Lung (tissue), 11 donors: ENCODE measurements at regions not wholly inside any gene's neighbourhood (a gene's known extent, or its start where the extent isn't known, plus 50 kb on each side); places are given as distances from the start of the nearest gene placed in this dataset.

ENCODE experiments used
- ATAC-seq: fragments of 200-7000 bp; cut with Tn5 transposase; one replicate; pipeline ENCODE4 v1.9.1; 2020; ENCODE audit warnings: moderate number of reproducible peaks; ENCODE audit not compliant: insufficient read depth, low FRiP score
- DNase-seq, 3 donors: peaks; one replicate each; pipeline ENCODE4 v3.0.0-alpha.2; 2013 to 2017
- H3K27ac ChIP-seq, 2 donors: one replicate each; pipeline ENCODE4 v1.5.1; 2013; ENCODE audit warnings: mild to moderate bottlenecking in 2 of 2, moderate library complexity in 2 of 2, control low read depth in 1 of 2, inconsistent platforms in 1 of 2, low read depth in 1 of 2, low read length in 1 of 2
- H3K27me3 ChIP-seq, 3 donors: one replicate each; pipeline ENCODE4 v1.5.1; 2013; ENCODE audit warnings: low read length in 2 of 3; ENCODE audit not compliant: control insufficient read depth in 3 of 3, insufficient read depth in 3 of 3
- H3K36me3 ChIP-seq, 4 donors: one replicate each; pipeline ENCODE4 v1.5.1; 2013; ENCODE audit warnings: low read length in 4 of 4, mild to moderate bottlenecking in 1 of 4, moderate library complexity in 1 of 4; ENCODE audit not compliant: control insufficient read depth in 4 of 4, insufficient read depth in 4 of 4
- H3K4me1 ChIP-seq, 5 donors: one replicate each; pipeline ENCODE4 v1.5.1; 2013; ENCODE audit warnings: low read length in 5 of 5, mild to moderate bottlenecking in 2 of 5, moderate library complexity in 1 of 5; ENCODE audit not compliant: control insufficient read depth in 5 of 5, insufficient read depth in 5 of 5
- H3K4me3 ChIP-seq: one replicate; pipeline ENCODE4 v1.5.1; 2013; ENCODE audit warnings: mild to moderate bottlenecking, control low read depth, moderate library complexity
- H3K9ac ChIP-seq, 2 donors: one replicate each; pipeline ENCODE4 v1.5.1; 2013; ENCODE audit warnings: low read length in 2 of 2, control low read depth in 1 of 2; ENCODE audit not compliant: insufficient read depth in 1 of 2
- H3K9me3 ChIP-seq, 4 donors: one replicate each; pipeline ENCODE4 v1.5.1; 2013; ENCODE audit warnings: low read length in 3 of 4, mild to moderate bottlenecking in 1 of 4, moderate library complexity in 1 of 4; ENCODE audit not compliant: control insufficient read depth in 4 of 4, insufficient read depth in 3 of 4
- CTCF ChIP-seq: IDR thresholded peaks from 2 replicates; pipeline ENCODE4 v1.5.1; 2012; ENCODE audit warnings: mild to moderate bottlenecking; ENCODE audit errors: control extremely low read depth, extremely low read depth
- WGBS, 2 donors: extraction: QIAGEN DNeasy Blood & Tissue Kit; methylation state at CpG; one replicate each; pipeline ENCODE4 v1.1.7; 2013; 5-methylcytosine and 5-hydroxymethylcytosine counted together
- donor health status: control.
- donor health status: control.
- donor health status: Bipolar disorder and iron deficiency.
- donor health status: healthy.
- donor health status: DM: yes; HTN: yes; CAD: no.

GRCh38 chr18:70468861-70469547, 180.2 kb downstream of the SOCS6 start:
- WGBS, 2 donors = 69 to 81% methylated on average over 5 of the region's 5 CpGs
- H3K4me1 ChIP-seq = peaks cover 0 to 7% (median 0%) of the 10 kb centered on the region in 5 donors
- no peak for ATAC-seq
- no peak overlapping the region for H3K4me3 ChIP-seq
- H3K27me3 ChIP-seq = peaks cover 0 to 2% (median 0%) of the 10 kb centered on the region in 3 donors
- no peaks in the 10 kb centered on the region for H3K9me3 ChIP-seq
- H3K36me3 ChIP-seq = no peaks in the 10 kb centered on the region
- no peak overlapping the region for H3K27ac ChIP-seq
- no peak overlapping the region for H3K9ac ChIP-seq
- TF ChIP-seq CTCF = no peak
- no peak for DNase-seq

- no peak overlapping the region for H3K9ac ChIP-seq
- no peak overlapping the region for H3K4me3 ChIP-seq
- 13 to 17% methylated on average over 18 of the region's 18 CpGs for WGBS, 2 donors
- H3K4me1 ChIP-seq = peaks cover 0 to 7% (median 0%) of the 10 kb centered on the region in 5 donors
- peak overlapping the region in 1 of 2 donors; percentile 31 for H3K27ac ChIP-seq
- no peaks in the 10 kb centered on the region for H3K9me3 ChIP-seq
- ATAC-seq (no peak), DNase-seq (peak; percentile 80 to 83 (median 83))
- no peak for TF ChIP-seq CTCF
- H3K36me3 ChIP-seq = no peaks in the 10 kb centered on the region
- peaks cover 0 to 11% (median 0%) of the 10 kb centered on the region in 3 donors for H3K27me3 ChIP-seq
Observed at GRCh38 chr18:70464343-70465114, 175.7 kb downstream of the SOCS6 start.

GRCh38 chr18:70463085-70463484, 174.2 kb downstream of the SOCS6 start:
- WGBS, 2 donors = 90 to 92% methylated on average over 6 of the region's 6 CpGs
- no peak overlapping the region for H3K27ac ChIP-seq
- TF ChIP-seq CTCF = no peak
- no peak overlapping the region for H3K4me3 ChIP-seq
- H3K9ac ChIP-seq = no peak overlapping the region
- H3K36me3 ChIP-seq = no peaks in the 10 kb centered on the region
- H3K27me3 ChIP-seq = peaks cover 0 to 11% (median 0%) of the 10 kb centered on the region in 3 donors
- no peaks in the 10 kb centered on the region for H3K9me3 ChIP-seq
- ATAC-seq (no peak), DNase-seq (no peak)
- peaks cover 0 to 7% (median 0%) of the 10 kb centered on the region in 5 donors for H3K4me1 ChIP-seq
